ENCODE measurements at regions not wholly inside any gene's neighbourhood (a gene's known extent, or its start where the extent isn't known, plus 50 kb on each side); places are given as distances from the start of the nearest gene placed in this dataset.

DNA sequence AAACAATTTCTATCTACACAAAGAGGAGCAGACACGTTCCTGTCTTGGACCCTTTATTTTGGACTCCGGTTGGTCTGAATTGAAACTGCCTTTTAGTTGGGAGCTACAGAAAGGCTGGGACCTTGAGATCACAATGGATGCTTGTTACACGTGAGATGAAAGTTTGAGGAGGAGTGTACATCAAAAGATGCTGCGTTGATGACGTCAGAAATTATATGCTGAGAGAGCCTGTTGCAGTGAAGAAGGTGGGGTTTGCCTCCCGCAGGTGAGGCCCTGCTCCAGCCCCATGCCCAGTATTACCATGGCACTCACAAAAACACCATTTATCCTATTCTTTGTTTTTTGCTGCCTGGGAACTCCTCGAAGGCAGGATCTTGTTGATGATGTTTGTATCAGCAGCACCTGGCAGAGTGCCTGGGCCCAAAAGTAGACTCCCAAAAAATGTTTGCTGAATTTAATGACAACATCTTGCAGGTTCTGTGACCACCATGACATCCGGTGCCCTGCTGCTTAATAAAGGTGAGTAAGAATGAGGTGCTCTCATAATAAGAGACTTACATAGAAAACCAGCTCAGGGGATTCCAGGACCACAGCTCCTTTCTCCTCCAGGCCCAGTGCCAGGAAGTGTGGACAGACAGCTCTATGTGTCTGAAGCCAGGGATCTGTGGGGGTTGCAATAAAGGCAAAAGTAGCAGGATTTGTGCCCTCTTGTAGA is 136.1 kb upstream of the UBE2E1 start:
- no peak overlapping the region for H3K27ac ChIP-seq (ENCODE audit: low read length)
- H3K79me2 ChIP-seq (ENCODE audit: insufficient read depth, low read length), result no peaks in the 10 kb centered on the region
- no peaks in the 10 kb centered on the region for H3K36me3 ChIP-seq (ENCODE audit: insufficient read depth, low read length)
- TF ChIP-seq, protein P1, sequence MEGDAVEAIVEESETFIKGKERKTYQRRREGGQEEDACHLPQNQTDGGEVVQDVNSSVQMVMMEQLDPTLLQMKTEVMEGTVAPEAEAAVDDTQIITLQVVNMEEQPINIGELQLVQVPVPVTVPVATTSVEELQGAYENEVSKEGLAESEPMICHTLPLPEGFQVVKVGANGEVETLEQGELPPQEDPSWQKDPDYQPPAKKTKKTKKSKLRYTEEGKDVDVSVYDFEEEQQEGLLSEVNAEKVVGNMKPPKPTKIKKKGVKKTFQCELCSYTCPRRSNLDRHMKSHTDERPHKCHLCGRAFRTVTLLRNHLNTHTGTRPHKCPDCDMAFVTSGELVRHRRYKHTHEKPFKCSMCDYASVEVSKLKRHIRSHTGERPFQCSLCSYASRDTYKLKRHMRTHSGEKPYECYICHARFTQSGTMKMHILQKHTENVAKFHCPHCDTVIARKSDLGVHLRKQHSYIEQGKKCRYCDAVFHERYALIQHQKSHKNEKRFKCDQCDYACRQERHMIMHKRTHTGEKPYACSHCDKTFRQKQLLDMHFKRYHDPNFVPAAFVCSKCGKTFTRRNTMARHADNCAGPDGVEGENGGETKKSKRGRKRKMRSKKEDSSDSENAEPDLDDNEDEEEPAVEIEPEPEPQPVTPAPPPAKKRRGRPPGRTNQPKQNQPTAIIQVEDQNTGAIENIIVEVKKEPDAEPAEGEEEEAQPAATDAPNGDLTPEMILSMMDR (IDR thresholded peaks at IDR 0.05; ENCODE audit: borderline replicate concordance, extremely low read depth, low read length, poor library complexity, severe bottlenecking), result no peak
- no peak for TF ChIP-seq EZH2 (IDR thresholded peaks at IDR 0.05; ENCODE audit: borderline replicate concordance, low read depth, low read length, severe bottlenecking)
- no peak overlapping the region for H3K4me3 ChIP-seq (ENCODE audit: low read depth in 1 of 2, low read length in 2 of 2)
- H2AFZ ChIP-seq (ENCODE audit: low read depth, low read length), result no peak overlapping the region
- no peaks in the 10 kb centered on the region for H3K4me1 ChIP-seq (ENCODE audit: insufficient read depth, low read length)
- H3K9me3 ChIP-seq (ENCODE audit: insufficient read depth, low read length, severe bottlenecking), result no peaks in the 10 kb centered on the region
- H4K20me1 ChIP-seq (ENCODE audit: insufficient read depth, low read length), result no peaks in the 10 kb centered on the region
- no peaks in the 10 kb centered on the region for H3K27me3 ChIP-seq (ENCODE audit: insufficient read depth, low read length, poor library complexity)
- no peak overlapping the region for H3K9ac ChIP-seq (ENCODE audit: low read depth, low read length)
- ATAC-seq (ENCODE audit: insufficient read depth, low read depth) (no peak), DNase-seq (no peak)
- H3K4me2 ChIP-seq (ENCODE audit: insufficient read depth, low read length), result no peak overlapping the region

DNA sequence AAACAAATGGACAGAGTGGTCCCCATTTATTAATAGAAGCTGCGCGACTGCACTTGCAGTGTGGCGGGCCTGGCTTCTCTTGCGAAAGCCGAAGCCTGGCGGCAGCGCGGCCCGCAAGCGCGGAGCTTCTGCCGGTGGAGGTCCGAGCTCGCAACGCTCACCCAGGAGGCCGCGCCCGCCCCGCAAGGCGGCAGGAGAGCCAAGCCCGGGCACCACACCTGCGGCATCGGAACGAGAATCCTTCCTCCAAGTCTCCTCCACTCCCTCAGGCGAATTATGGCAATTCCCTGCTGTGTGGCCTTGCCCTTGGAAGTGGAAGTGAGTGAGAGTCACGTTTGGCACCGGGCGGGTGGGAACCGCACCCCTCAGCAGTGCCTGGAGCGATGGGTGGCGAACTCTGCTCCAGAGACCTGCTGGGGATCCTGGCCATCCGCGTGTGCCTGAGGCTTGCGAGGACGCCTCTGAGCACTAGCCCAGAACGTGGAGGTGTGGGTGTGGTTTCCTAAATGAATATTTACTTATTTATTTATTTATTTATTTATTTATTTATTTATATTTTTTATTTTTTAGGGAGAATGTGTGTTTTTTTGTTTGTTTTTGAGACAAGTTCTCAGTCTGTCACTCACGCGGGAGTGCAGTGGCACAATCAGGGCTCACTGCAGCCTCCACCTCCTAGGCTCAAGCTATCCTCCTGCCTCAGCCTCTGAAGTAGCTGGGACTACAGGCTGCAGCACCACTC is 133.7 kb upstream of the UBE2E1 start:
- H3K9me3 ChIP-seq (ENCODE audit: insufficient read depth, low read length, severe bottlenecking), result no peaks in the 10 kb centered on the region
- ATAC-seq (ENCODE audit: insufficient read depth, low read depth) (no peak), DNase-seq (no peak)
- H3K9ac ChIP-seq (ENCODE audit: low read depth, low read length), result no peak overlapping the region
- no peaks in the 10 kb centered on the region for H3K36me3 ChIP-seq (ENCODE audit: insufficient read depth, low read length)
- no peak overlapping the region for H3K4me2 ChIP-seq (ENCODE audit: insufficient read depth, low read length)
- H3K4me3 ChIP-seq (ENCODE audit: low read depth in 1 of 2, low read length in 2 of 2), result no peak overlapping the region
- no peaks in the 10 kb centered on the region for H3K79me2 ChIP-seq (ENCODE audit: insufficient read depth, low read length)
- TF ChIP-seq, protein P1 (IDR thresholded peaks at IDR 0.05; ENCODE audit: borderline replicate concordance, extremely low read depth, low read length, poor library complexity, severe bottlenecking), result no peak
- TF ChIP-seq EZH2 (IDR thresholded peaks at IDR 0.05; ENCODE audit: borderline replicate concordance, low read depth, low read length, severe bottlenecking), result no peak
- H3K27ac ChIP-seq (ENCODE audit: low read length), result no peak overlapping the region
- no peaks in the 10 kb centered on the region for H3K4me1 ChIP-seq (ENCODE audit: insufficient read depth, low read length)
- no peaks in the 10 kb centered on the region for H4K20me1 ChIP-seq (ENCODE audit: insufficient read depth, low read length)
- H3K27me3 ChIP-seq (ENCODE audit: insufficient read depth, low read length, poor library complexity), result no peaks in the 10 kb centered on the region
- H2AFZ ChIP-seq (ENCODE audit: low read depth, low read length), result no peak overlapping the region

DNA sequence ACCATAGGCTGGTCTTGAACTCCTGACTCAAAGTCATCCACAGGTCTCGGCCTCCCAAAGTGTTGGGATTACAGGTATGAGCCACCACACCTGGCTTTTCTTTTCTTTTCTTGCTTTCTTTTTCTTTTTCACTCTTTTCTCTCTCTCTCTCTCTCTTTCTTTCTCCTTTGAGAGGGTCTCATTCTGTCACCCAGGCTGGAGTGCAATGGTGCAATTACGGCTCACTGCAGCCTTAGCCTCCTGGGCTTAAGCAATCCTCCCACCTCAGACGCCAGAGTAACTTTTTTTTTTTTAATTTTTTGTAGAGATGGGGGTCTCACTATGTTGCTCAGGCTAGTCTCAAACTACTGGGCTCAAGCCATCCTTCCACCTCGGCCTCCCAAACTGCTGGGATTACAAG is 133.1 kb upstream of the UBE2E1 start:
- Histone ChIP-seq H3K27ac (ENCODE audit: low read length) (no peak overlapping the region), H3K27me3 (ENCODE audit: insufficient read depth, low read length, poor library complexity) (no peaks in the 10 kb centered on the region), H3K9me3 (ENCODE audit: insufficient read depth, low read length, severe bottlenecking) (no peaks in the 10 kb centered on the region), H3K4me3 (ENCODE audit: low read depth in 1 of 2, low read length in 2 of 2) (no peak overlapping the region), H4K20me1 (ENCODE audit: insufficient read depth, low read length) (no peaks in the 10 kb centered on the region), H3K9ac (ENCODE audit: low read depth, low read length) (no peak overlapping the region), H3K79me2 (ENCODE audit: insufficient read depth, low read length) (no peaks in the 10 kb centered on the region), H3K36me3 (ENCODE audit: insufficient read depth, low read length) (no peaks in the 10 kb centered on the region), H3K4me2 (ENCODE audit: insufficient read depth, low read length) (no peak overlapping the region), H2AFZ (ENCODE audit: low read depth, low read length) (no peak overlapping the region), H3K4me1 (ENCODE audit: insufficient read depth, low read length) (no peaks in the 10 kb centered on the region)
- DNase-seq, result no peak
- no peak for ATAC-seq (ENCODE audit: insufficient read depth, low read depth)
- TF ChIP-seq, protein P1 (IDR thresholded peaks at IDR 0.05; ENCODE audit: borderline replicate concordance, extremely low read depth, low read length, poor library complexity, severe bottlenecking), result no peak
- TF ChIP-seq EZH2 (IDR thresholded peaks at IDR 0.05; ENCODE audit: borderline replicate concordance, low read depth, low read length, severe bottlenecking), result no peak
